Loucy (cell line): ENCODE measurements at regions not wholly inside any gene's neighbourhood (a gene's known extent, or its start where the extent isn't known, plus 50 kb on each side); places are given as distances from the start of the nearest gene placed in this dataset.

Experiments used
- EZH2phosphoT487 ChIP-seq: fragments of 200-600 bp; IDR thresholded peaks from 2 replicates; pipeline ENCODE4 v1.6.1; 2018; ENCODE audit warnings: antibody characterized with exemption, mild to moderate bottlenecking, moderate library complexity, borderline replicate concordance
- TF ChIP-seq, protein P1 (sequence below): fragments of 200-600 bp; sonication (generic); conservative IDR thresholded peaks from 2 replicates; pipeline ENCODE4 v1.5.1; 2014; ENCODE audit warnings: mild to moderate bottlenecking, antibody characterized with exemption, low read length

DNA sequence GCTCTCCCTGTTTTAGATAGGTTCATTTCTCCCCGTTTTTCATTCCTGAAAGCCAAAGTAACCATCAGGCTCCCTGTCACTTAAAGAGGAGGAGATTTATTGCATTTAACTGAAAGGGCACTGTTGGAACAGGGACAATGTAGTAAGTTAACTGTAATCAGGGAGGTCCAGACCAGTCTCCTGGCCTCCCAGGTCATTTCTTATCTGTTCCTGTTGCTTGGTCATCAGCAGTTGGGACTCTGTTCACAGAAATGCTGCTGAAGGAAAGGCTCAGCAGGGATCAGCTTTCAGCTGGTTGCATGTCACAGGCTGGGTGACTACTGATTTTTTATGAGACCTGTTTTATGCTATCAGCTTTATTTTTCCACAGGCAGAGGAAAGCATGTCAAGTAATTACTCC, 622.6 kb upstream of the GOT2 start:
- TF ChIP-seq, protein P1, sequence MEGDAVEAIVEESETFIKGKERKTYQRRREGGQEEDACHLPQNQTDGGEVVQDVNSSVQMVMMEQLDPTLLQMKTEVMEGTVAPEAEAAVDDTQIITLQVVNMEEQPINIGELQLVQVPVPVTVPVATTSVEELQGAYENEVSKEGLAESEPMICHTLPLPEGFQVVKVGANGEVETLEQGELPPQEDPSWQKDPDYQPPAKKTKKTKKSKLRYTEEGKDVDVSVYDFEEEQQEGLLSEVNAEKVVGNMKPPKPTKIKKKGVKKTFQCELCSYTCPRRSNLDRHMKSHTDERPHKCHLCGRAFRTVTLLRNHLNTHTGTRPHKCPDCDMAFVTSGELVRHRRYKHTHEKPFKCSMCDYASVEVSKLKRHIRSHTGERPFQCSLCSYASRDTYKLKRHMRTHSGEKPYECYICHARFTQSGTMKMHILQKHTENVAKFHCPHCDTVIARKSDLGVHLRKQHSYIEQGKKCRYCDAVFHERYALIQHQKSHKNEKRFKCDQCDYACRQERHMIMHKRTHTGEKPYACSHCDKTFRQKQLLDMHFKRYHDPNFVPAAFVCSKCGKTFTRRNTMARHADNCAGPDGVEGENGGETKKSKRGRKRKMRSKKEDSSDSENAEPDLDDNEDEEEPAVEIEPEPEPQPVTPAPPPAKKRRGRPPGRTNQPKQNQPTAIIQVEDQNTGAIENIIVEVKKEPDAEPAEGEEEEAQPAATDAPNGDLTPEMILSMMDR = no peak
- no peak for TF ChIP-seq EZH2phosphoT487
